ENCODE measurements at regions not wholly inside any gene's neighbourhood (a gene's known extent, or its start where the extent isn't known, plus 50 kb on each side); places are given as distances from the start of the nearest gene placed in this dataset.

DNA sequence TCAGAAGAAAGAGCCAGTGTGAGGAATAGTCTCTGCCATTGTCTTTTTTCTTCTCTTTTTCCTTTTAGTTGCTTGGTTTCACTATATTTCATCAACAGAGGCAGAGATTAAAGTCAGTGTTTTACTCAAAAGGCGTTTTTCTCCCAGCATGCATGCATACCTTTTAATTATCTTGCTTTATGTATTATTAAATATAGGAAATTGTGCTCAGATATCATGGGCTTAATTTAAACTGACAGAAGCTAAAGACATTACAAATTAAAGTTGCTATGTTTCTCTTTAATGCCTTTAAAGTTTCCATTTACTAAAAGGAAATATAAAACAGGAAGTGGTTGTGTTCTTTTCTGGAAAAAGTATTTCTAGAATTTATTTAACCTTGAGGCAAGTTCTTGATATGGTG, 223.3 kb upstream of the ATP5MC3 start:
- TF ChIP-seq, protein P1, sequence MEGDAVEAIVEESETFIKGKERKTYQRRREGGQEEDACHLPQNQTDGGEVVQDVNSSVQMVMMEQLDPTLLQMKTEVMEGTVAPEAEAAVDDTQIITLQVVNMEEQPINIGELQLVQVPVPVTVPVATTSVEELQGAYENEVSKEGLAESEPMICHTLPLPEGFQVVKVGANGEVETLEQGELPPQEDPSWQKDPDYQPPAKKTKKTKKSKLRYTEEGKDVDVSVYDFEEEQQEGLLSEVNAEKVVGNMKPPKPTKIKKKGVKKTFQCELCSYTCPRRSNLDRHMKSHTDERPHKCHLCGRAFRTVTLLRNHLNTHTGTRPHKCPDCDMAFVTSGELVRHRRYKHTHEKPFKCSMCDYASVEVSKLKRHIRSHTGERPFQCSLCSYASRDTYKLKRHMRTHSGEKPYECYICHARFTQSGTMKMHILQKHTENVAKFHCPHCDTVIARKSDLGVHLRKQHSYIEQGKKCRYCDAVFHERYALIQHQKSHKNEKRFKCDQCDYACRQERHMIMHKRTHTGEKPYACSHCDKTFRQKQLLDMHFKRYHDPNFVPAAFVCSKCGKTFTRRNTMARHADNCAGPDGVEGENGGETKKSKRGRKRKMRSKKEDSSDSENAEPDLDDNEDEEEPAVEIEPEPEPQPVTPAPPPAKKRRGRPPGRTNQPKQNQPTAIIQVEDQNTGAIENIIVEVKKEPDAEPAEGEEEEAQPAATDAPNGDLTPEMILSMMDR (IDR thresholded peaks at IDR 0.05): no peak
- TF ChIP-seq POLR2A (IDR thresholded peaks at IDR 0.05): no peak
